Natural killer cell treated with Interleukin-12 subunit alpha and Interleukin-12 subunit beta and Interleukin-15 and Interleukin-18, amount 100 ng/mL, for 72 hours (primary cell): ENCODE measurements at regions not wholly inside any gene's neighbourhood (a gene's known extent, or its start where the extent isn't known, plus 50 kb on each side); places are given as distances from the start of the nearest gene placed in this dataset.

ENCODE experiments used
- ATAC-seq, 2 donors: fragments of 150-1000 bp; cut with Tn5 transposase in 1 of 2; sonication (Bioruptor Pico), chemical (Tn5 transposase) in 1 of 2; 2 replicates each; pipeline ENCODE4 v1.10.0; 2021
- DNase-seq: peaks from one replicate; pipeline ENCODE4 v3.0.0; 2022; ENCODE audit warnings: low spot score
- H3K27ac Mint-ChIP-seq, 2 donors: 1 replicate in 1 of 2; 2 replicates in 1 of 2; pipeline ENCODE4 v1.8.0; 2022; ENCODE audit warnings: mixed read lengths in 2 of 2, mild to moderate bottlenecking in 1 of 2, moderate library complexity in 1 of 2
- H3K27me3 Mint-ChIP-seq, 2 donors: 1 replicate in 1 of 2; 2 replicates in 1 of 2; pipeline ENCODE4 v1.8.0; 2022; ENCODE audit warnings: mixed read lengths in 2 of 2
- H3K36me3 Mint-ChIP-seq: one replicate; pipeline ENCODE4 v1.8.0; 2022; ENCODE audit warnings: mixed read lengths
- H3K4me1 Mint-ChIP-seq, 2 donors: 1 replicate in 1 of 2; 2 replicates in 1 of 2; pipeline ENCODE4 v1.8.0; 2022; ENCODE audit warnings: low read depth in 2 of 2, mixed read lengths in 2 of 2, mild to moderate bottlenecking in 1 of 2
- H3K4me3 Mint-ChIP-seq: one replicate; pipeline ENCODE4 v1.8.0; 2022; ENCODE audit warnings: mixed read lengths
- H3K9me3 Mint-ChIP-seq: 2 replicates; pipeline ENCODE4 v1.8.0; 2022; ENCODE audit warnings: mixed read lengths

GRCh38 chr9:13971966-13972655 is 341.8 kb downstream of the NFIB start:
- DNase-seq (no peak), ATAC-seq (no peak)
- no peaks in the 10 kb centered on the region for H3K36me3 Mint-ChIP-seq
- H3K4me3 Mint-ChIP-seq = no peak overlapping the region
- no peaks in the 10 kb centered on the region for H3K4me1 Mint-ChIP-seq
- H3K27ac Mint-ChIP-seq = no peak overlapping the region
- no peaks in the 10 kb centered on the region for H3K27me3 Mint-ChIP-seq
- H3K9me3 Mint-ChIP-seq = peaks cover 10% of the 10 kb centered on the region

- Mint-ChIP-seq H3K4me3 (no peak overlapping the region), H3K9me3 (peaks cover 7% of the 10 kb centered on the region)
These were observed 342.5 kb downstream of the NFIB start for GRCh38 chr9:13971415-13971814.

GRCh38 chr9:13970426-13970825 is 343.5 kb downstream of the NFIB start:
- Mint-ChIP-seq H3K9me3 (peaks cover 7% of the 10 kb centered on the region), H3K36me3 (no peaks in the 10 kb centered on the region), H3K27ac (no peak overlapping the region), H3K4me1 (no peaks in the 10 kb centered on the region), H3K27me3 (no peaks in the 10 kb centered on the region), H3K4me3 (no peak overlapping the region)
- ATAC-seq (no peak), DNase-seq (no peak)

More at GRCh38 chr9:13971415-13971814, 342.5 kb downstream of the NFIB start:
- no peaks in the 10 kb centered on the region for H3K27me3 Mint-ChIP-seq
- no peaks in the 10 kb centered on the region for H3K4me1 Mint-ChIP-seq
- DNase-seq (no peak), ATAC-seq (no peak)
- H3K36me3 Mint-ChIP-seq = no peaks in the 10 kb centered on the region
- H3K27ac Mint-ChIP-seq = no peak overlapping the region

- H3K9me3 Mint-ChIP-seq = peaks cover 7% of the 10 kb centered on the region
- no peaks in the 10 kb centered on the region for H3K4me1 Mint-ChIP-seq
- no peak for DNase-seq
- H3K27ac Mint-ChIP-seq = no peak overlapping the region
- no peak overlapping the region for H3K4me3 Mint-ChIP-seq
- ATAC-seq = no peak
- no peaks in the 10 kb centered on the region for H3K36me3 Mint-ChIP-seq
- H3K27me3 Mint-ChIP-seq = no peaks in the 10 kb centered on the region
These were observed 343.9 kb downstream of the NFIB start for GRCh38 chr9:13970018-13970417.

- Mint-ChIP-seq H3K4me3 (no peak overlapping the region), H3K4me1 (no peaks in the 10 kb centered on the region), H3K36me3 (no peaks in the 10 kb centered on the region), H3K9me3 (peaks cover 7% of the 10 kb centered on the region), H3K27ac (no peak overlapping the region), H3K27me3 (no peaks in the 10 kb centered on the region)
- no peak for DNase-seq
- ATAC-seq = no peak
These were observed 346.5 kb downstream of the NFIB start for GRCh38 chr9:13967438-13967837.

- H3K36me3 Mint-ChIP-seq = no peaks in the 10 kb centered on the region
- DNase-seq (no peak), ATAC-seq (no peak)
- H3K27me3 Mint-ChIP-seq = no peaks in the 10 kb centered on the region
- H3K4me3 Mint-ChIP-seq = no peak overlapping the region
- no peak overlapping the region for H3K27ac Mint-ChIP-seq
- H3K4me1 Mint-ChIP-seq = no peaks in the 10 kb centered on the region
- peaks cover 7% of the 10 kb centered on the region for H3K9me3 Mint-ChIP-seq
These were observed 346.9 kb downstream of the NFIB start for GRCh38 chr9:13967011-13967410.

GRCh38 chr9:13963005-13963653 is 350.8 kb downstream of the NFIB start:
- DNase-seq (no peak), ATAC-seq (no peak)
- Mint-ChIP-seq H3K36me3 (no peaks in the 10 kb centered on the region), H3K4me3 (no peak overlapping the region), H3K27ac (no peak overlapping the region), H3K9me3 (peaks cover 9% of the 10 kb centered on the region), H3K4me1 (no peaks in the 10 kb centered on the region), H3K27me3 (no peaks in the 10 kb centered on the region)

- DNase-seq (no peak), ATAC-seq (no peak)
- Mint-ChIP-seq H3K27me3 (no peaks in the 10 kb centered on the region), H3K9me3 (peaks cover 6% of the 10 kb centered on the region), H3K36me3 (no peaks in the 10 kb centered on the region), H3K4me1 (no peaks in the 10 kb centered on the region), H3K27ac (no peak overlapping the region), H3K4me3 (no peak overlapping the region)
These were observed 351.9 kb downstream of the NFIB start for GRCh38 chr9:13962006-13962405.

GRCh38 chr9:13960011-13960765 is 353.8 kb downstream of the NFIB start:
- peaks cover 6% of the 10 kb centered on the region for H3K9me3 Mint-ChIP-seq
- no peaks in the 10 kb centered on the region for H3K4me1 Mint-ChIP-seq
- H3K4me3 Mint-ChIP-seq = no peak overlapping the region
- no peaks in the 10 kb centered on the region for H3K36me3 Mint-ChIP-seq
- no peaks in the 10 kb centered on the region for H3K27me3 Mint-ChIP-seq
- H3K27ac Mint-ChIP-seq = no peak overlapping the region
- DNase-seq (no peak), ATAC-seq (no peak)

GRCh38 chr9:13958672-13959071 is 355.3 kb downstream of the NFIB start:
- no peaks in the 10 kb centered on the region for H3K4me1 Mint-ChIP-seq
- H3K9me3 Mint-ChIP-seq = peaks cover 11% of the 10 kb centered on the region
- H3K36me3 Mint-ChIP-seq = no peaks in the 10 kb centered on the region
- H3K27ac Mint-ChIP-seq = no peak overlapping the region
- H3K27me3 Mint-ChIP-seq = no peaks in the 10 kb centered on the region
- H3K4me3 Mint-ChIP-seq = no peak overlapping the region
- ATAC-seq (no peak), DNase-seq (no peak)

GRCh38 chr9:13957089-13957488 is 356.9 kb downstream of the NFIB start:
- Mint-ChIP-seq H3K27me3 (no peaks in the 10 kb centered on the region), H3K4me1 (no peaks in the 10 kb centered on the region), H3K4me3 (no peak overlapping the region), H3K36me3 (no peaks in the 10 kb centered on the region), H3K27ac (no peak overlapping the region), H3K9me3 (peaks cover 12% of the 10 kb centered on the region)
- DNase-seq (no peak), ATAC-seq (no peak)

- Mint-ChIP-seq H3K4me1 (no peaks in the 10 kb centered on the region), H3K36me3 (no peaks in the 10 kb centered on the region), H3K9me3 (peaks cover 6% of the 10 kb centered on the region), H3K4me3 (no peak overlapping the region), H3K27ac (no peak overlapping the region), H3K27me3 (no peaks in the 10 kb centered on the region)
- ATAC-seq (no peak), DNase-seq (no peak)
These were observed 357.8 kb downstream of the NFIB start for GRCh38 chr9:13956107-13956506.

- DNase-seq (no peak), ATAC-seq (no peak)
- no peaks in the 10 kb centered on the region for H3K27me3 Mint-ChIP-seq
- H3K4me3 Mint-ChIP-seq = no peak overlapping the region
- no peaks in the 10 kb centered on the region for H3K4me1 Mint-ChIP-seq
- no peaks in the 10 kb centered on the region for H3K36me3 Mint-ChIP-seq
- no peak overlapping the region for H3K27ac Mint-ChIP-seq
- peaks cover 12% of the 10 kb centered on the region for H3K9me3 Mint-ChIP-seq
These were observed 361.0 kb downstream of the NFIB start for GRCh38 chr9:13952906-13953305.

- Mint-ChIP-seq H3K4me1 (no peaks in the 10 kb centered on the region), H3K4me3 (no peak overlapping the region), H3K27ac (no peak overlapping the region), H3K9me3 (peaks cover 7% of the 10 kb centered on the region), H3K36me3 (no peaks in the 10 kb centered on the region), H3K27me3 (no peaks in the 10 kb centered on the region)
- DNase-seq = no peak
- no peak for ATAC-seq
These were observed 365.9 kb downstream of the NFIB start for GRCh38 chr9:13948037-13948436.
